HepG2 (cell line): ENCODE measurements at regions not wholly inside any gene's neighbourhood (a gene's known extent, or its start where the extent isn't known, plus 50 kb on each side); places are given as distances from the start of the nearest gene placed in this dataset.
A peak's percentile ranks its signal among the peaks of the same experiment; 100 is the strongest.

Source experiments
- ATAC-seq: fragments of 200-7000 bp; cut with Tn5 transposase; 3 replicates; pipeline ENCODE4 v1.9.1; 2020; ENCODE audit warnings: mild to moderate bottlenecking, moderate library complexity
- BruUV-seq: library from RNA; stranded (reverse); fragments of 400-500 nt; replicated peaks from 2 replicates; lab custom pipeline; 2021; lab: Mats Ljungman, UMichigan
- CTCF ChIA-PET: fragments of 300-600 bp; formaldehyde crosslinking; extraction: SDS; loops from one replicate; lab custom pipeline; 2021; ENCODE audit warnings: low total read pairs, inconsistent platforms, low intra/inter-chr PET ratio; lab: Yijun Ruan, JAX
- POLR2A ChIA-PET: fragments of 350-600 bp; sonication (Branson Sonifier 250); formaldehyde crosslinking; loops from one replicate; lab custom pipeline; 2020; ENCODE audit warnings: antibody characterized with exemption, inconsistent platforms; lab: Yijun Ruan, JAX
- DNase-seq: peaks from one replicate; pipeline ENCODE4 v3.0.0-alpha.2; 2015; ENCODE audit warnings: low spot score
- FAIRE-seq: peaks from 3 replicates; lab custom pipeline; 2011; peaks lifted over from hg19 to GRCh38; lab: Jason Lieb, UNC
- H2AFZ ChIP-seq: one replicate; pipeline ENCODE4 v1.6.1; 2011; ENCODE audit warnings: low read length, inconsistent platforms
- H3K27ac ChIP-seq: fragments of 300-600 bp; 3 replicates; pipeline ENCODE4 v1.8.0; 2011; ENCODE audit warnings: mixed run types, mild to moderate bottlenecking, mixed read lengths, low read length, inconsistent platforms; ENCODE audit not compliant: insufficient read depth; ENCODE audit errors: extremely low read length
- H3K27me3 ChIP-seq, 2 experiments: fragments of 200-600 bp in 1 of 2; 2 replicates in 1 of 2; 3 replicates in 1 of 2; pipeline versions ENCODE4 v1.6.0 to v1.8.0; 2011; ENCODE audit warnings: low read length in 2 of 2, mild to moderate bottlenecking in 2 of 2, moderate library complexity in 2 of 2, inconsistent platforms in 1 of 2; ENCODE audit not compliant: insufficient read depth in 2 of 2, control insufficient read depth in 1 of 2
- H3K36me3 ChIP-seq, 2 experiments: fragments of 200-600 bp in 1 of 2; replicated peaks in 1 of 2; 2 replicates in 1 of 2; 3 replicates in 1 of 2; pipeline versions ENCODE4 v1.5.1 to v1.8.0; 2011; ENCODE audit warnings: low read length in 2 of 2, inconsistent platforms in 1 of 2; ENCODE audit not compliant: insufficient read depth in 2 of 2, control insufficient read depth in 1 of 2
- H3K4me1 ChIP-seq: 2 replicates; pipeline ENCODE4 v1.5.1; 2012; ENCODE audit warnings: low read length, inconsistent platforms; ENCODE audit not compliant: insufficient read depth
- H3K4me2 ChIP-seq: 2 replicates; pipeline ENCODE4 v1.6.0; 2011; ENCODE audit warnings: low read depth, low read length, inconsistent platforms
- H3K4me3 ChIP-seq, 3 experiments: fragments of 200-600 bp in 1 of 3; sonication (generic), shearing (Covaris generic) in 1 of 3; replicated peaks in 1 of 3; 2 replicates each; pipeline ENCODE4 v1.5.1; 2011 to 2016; ENCODE audit warnings: low read length in 3 of 3, inconsistent platforms in 2 of 3, low read depth in 2 of 3, mild to moderate bottlenecking in 2 of 3, control low read depth in 1 of 3, mixed read lengths in 1 of 3; ENCODE audit not compliant: insufficient read depth in 1 of 3
- H3K79me2 ChIP-seq: one replicate; pipeline ENCODE4 v1.6.1; 2011; ENCODE audit warnings: low read length, inconsistent platforms; ENCODE audit not compliant: insufficient read depth
- H3K9ac ChIP-seq: 2 replicates; pipeline ENCODE4 v1.6.0; 2011; ENCODE audit warnings: mild to moderate bottlenecking, low read depth, low read length, inconsistent platforms; ENCODE audit not compliant: insufficient read depth
- H3K9me3 ChIP-seq: 2 replicates; pipeline ENCODE4 v1.5.1; 2012; ENCODE audit warnings: mild to moderate bottlenecking, low read length
- H4K20me1 ChIP-seq: 2 replicates; pipeline ENCODE4 v1.6.0; 2011; ENCODE audit warnings: inconsistent platforms, mild to moderate bottlenecking, low read length, moderate library complexity; ENCODE audit not compliant: insufficient read depth
- ATF7 ChIP-seq, 2 experiments: fragments of 450-650 bp in 1 of 2; sonication (generic) in 1 of 2; formaldehyde crosslinking in 1 of 2; IDR thresholded peaks; 2 replicates each; pipeline versions ENCODE4 v1.4.0 to v1.6.1; 2016 to 2020; ENCODE audit warnings: antibody characterized with exemption in 1 of 2, mild to moderate bottlenecking in 1 of 2, missing genetic modification reagents in 1 of 2
- EEA1 ChIP-seq: sonication (generic); formaldehyde crosslinking; IDR thresholded peaks from 2 replicates; pipeline ENCODE4 v1.5.1; 2020; ENCODE audit warnings: mild to moderate bottlenecking, missing genetic modification reagents, borderline replicate concordance
- NKX3-1 ChIP-seq: sonication (generic); formaldehyde crosslinking; IDR thresholded peaks from 2 replicates; pipeline ENCODE4 v1.5.0; 2020; ENCODE audit warnings: missing genetic modification reagents
- PTBP1 ChIP-seq: fragments of 200-400 bp; formaldehyde crosslinking; IDR thresholded peaks from 2 replicates; pipeline ENCODE4 v1.6.1; 2018; ENCODE audit warnings: low read length, low read depth; ENCODE audit not compliant: poor library complexity, severe bottlenecking
- ZNF576 ChIP-seq: sonication (generic); formaldehyde crosslinking; IDR thresholded peaks from 2 replicates; pipeline ENCODE4 v1.4.0; 2020; ENCODE audit warnings: mild to moderate bottlenecking, missing genetic modification reagents
- ZNF782 ChIP-seq: sonication (generic); formaldehyde crosslinking; IDR thresholded peaks from 2 replicates; pipeline ENCODE4 v1.4.0; 2020; ENCODE audit warnings: missing genetic modification reagents, mild to moderate bottlenecking, borderline replicate concordance
- WGBS: methylation state at CpG from one replicate; pipeline ENCODE4 v1.1.6; 2017; ENCODE audit warnings: low lambda C conversion rate; 5-methylcytosine and 5-hydroxymethylcytosine counted together
- in situ Hi-C: cut with HindIII; loops from 2 replicates; pipeline ENCODE4 v1.10.0; 2017; ENCODE audit warnings: low pct_unique_long_range_greater_than_20kb; ENCODE audit not compliant: extremely low pct_ligation_motif_present
- intact Hi-C: fragments of 100-400 bp; cut with micrococcal nuclease; formaldehyde crosslinking; loops from one replicate; pipeline ENCODE4 v1.10.0; 2022; ENCODE audit not compliant: unreplicated experiment
- TF ChIP-seq, protein P1 (sequence below): sonication (generic); formaldehyde crosslinking; IDR thresholded peaks from 2 replicates; pipeline ENCODE4 v1.4.0; 2020; ENCODE audit warnings: mild to moderate bottlenecking, missing genetic modification reagents

- TF ChIP-seq ZNF782 (CRISPR knock-in tag) (no peak), NKX3-1 (CRISPR knock-in tag) (no peak), EEA1 (no peak), ZNF576 (CRISPR knock-in tag) (no peak)
Observed at GRCh38 chrX:39760930-39761329, 336.8 kb downstream of the BCOR start (continued).

GRCh38 chrX:39762266-39762841, 335.4 kb downstream of the BCOR start:
- intact Hi-C loops: no loop called here
- Histone ChIP-seq H3K36me3 (no peaks in the 10 kb centered on the region), H3K4me1 (peaks cover 11% of the 10 kb centered on the region), H3K9ac (no peak overlapping the region), H3K27me3 (no peaks in the 10 kb centered on the region; a peak in 3 of 5 replicates), H3K27ac (no peak overlapping the region), H3K4me3 (no peak overlapping the region), H3K79me2 (no peaks in the 10 kb centered on the region), H3K4me2 (no peak overlapping the region), H4K20me1 (no peaks in the 10 kb centered on the region), H3K9me3 (no peaks in the 10 kb centered on the region), H2AFZ (no peak overlapping the region)
- ChIA-PET CTCF (no interaction called here), POLR2A (no interaction called here)
- ATAC-seq (no peak), DNase-seq (no peak), FAIRE-seq (no peak)
- BruUV-seq: no TSS peak
- WGBS: 28% methylated on average over 5 of the region's 5 CpGs
- in situ Hi-C loops: no loop called here
- TF ChIP-seq PTBP1: no peak

DNA sequence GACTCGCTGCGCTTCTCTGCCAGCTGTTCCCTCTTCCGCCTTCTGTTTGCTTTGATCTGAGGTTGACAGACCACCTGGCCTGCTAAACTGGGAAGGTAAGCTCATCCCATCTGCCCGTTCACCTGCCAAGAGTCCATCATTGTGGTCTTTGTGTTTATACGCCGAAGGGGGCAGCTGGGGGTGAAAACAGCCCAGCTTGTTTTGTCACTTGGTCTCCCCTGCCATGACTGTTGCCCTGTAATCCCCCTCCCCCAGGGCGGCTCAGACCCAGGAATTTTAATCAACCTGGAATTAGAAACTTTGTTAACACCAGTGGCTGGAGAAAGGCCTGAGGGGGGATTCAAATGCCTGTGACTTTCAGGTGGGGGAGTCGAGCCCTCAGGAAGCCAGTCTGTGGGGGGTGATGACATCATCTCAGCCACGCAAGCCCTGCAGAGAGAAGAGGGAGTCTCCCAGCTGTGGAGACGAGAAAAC, 333.3 kb downstream of the BCOR start:
- H3K9me3 ChIP-seq: no peaks in the 10 kb centered on the region
- FAIRE-seq (no peak), DNase-seq (no peak), ATAC-seq (no peak)
- H4K20me1 ChIP-seq: no peaks in the 10 kb centered on the region
- H3K4me2 ChIP-seq: no peak overlapping the region
- H3K4me3 ChIP-seq: no peak overlapping the region
- no peaks in the 10 kb centered on the region for H3K36me3 ChIP-seq
- no TSS peak for BruUV-seq
- in situ Hi-C loops (no loop called here), intact Hi-C loops (no loop called here)
- POLR2A ChIA-PET: no interaction called here
- H3K9ac ChIP-seq: no peak overlapping the region
- no peak overlapping the region for H2AFZ ChIP-seq
- no peak overlapping the region for H3K27ac ChIP-seq
- peaks cover 11% of the 10 kb centered on the region for H3K4me1 ChIP-seq
- no peaks in the 10 kb centered on the region for H3K79me2 ChIP-seq
- WGBS: 48% methylated on average over 6 of the region's 10 CpGs
- CTCF ChIA-PET: no interaction called here
- peaks cover 0 to 4% of the 10 kb centered on the region in 2 experiments; a peak in 3 of 5 replicates for H3K27me3 ChIP-seq
- peak; percentile 25; the same call in 1 of the 2 replicates for TF ChIP-seq ATF7 (IDR thresholded peaks at IDR 0.05)
- no peak for TF ChIP-seq ATF7 (CRISPR knock-in tag; IDR thresholded peaks at IDR 0.05)
- TF ChIP-seq, protein P1, sequence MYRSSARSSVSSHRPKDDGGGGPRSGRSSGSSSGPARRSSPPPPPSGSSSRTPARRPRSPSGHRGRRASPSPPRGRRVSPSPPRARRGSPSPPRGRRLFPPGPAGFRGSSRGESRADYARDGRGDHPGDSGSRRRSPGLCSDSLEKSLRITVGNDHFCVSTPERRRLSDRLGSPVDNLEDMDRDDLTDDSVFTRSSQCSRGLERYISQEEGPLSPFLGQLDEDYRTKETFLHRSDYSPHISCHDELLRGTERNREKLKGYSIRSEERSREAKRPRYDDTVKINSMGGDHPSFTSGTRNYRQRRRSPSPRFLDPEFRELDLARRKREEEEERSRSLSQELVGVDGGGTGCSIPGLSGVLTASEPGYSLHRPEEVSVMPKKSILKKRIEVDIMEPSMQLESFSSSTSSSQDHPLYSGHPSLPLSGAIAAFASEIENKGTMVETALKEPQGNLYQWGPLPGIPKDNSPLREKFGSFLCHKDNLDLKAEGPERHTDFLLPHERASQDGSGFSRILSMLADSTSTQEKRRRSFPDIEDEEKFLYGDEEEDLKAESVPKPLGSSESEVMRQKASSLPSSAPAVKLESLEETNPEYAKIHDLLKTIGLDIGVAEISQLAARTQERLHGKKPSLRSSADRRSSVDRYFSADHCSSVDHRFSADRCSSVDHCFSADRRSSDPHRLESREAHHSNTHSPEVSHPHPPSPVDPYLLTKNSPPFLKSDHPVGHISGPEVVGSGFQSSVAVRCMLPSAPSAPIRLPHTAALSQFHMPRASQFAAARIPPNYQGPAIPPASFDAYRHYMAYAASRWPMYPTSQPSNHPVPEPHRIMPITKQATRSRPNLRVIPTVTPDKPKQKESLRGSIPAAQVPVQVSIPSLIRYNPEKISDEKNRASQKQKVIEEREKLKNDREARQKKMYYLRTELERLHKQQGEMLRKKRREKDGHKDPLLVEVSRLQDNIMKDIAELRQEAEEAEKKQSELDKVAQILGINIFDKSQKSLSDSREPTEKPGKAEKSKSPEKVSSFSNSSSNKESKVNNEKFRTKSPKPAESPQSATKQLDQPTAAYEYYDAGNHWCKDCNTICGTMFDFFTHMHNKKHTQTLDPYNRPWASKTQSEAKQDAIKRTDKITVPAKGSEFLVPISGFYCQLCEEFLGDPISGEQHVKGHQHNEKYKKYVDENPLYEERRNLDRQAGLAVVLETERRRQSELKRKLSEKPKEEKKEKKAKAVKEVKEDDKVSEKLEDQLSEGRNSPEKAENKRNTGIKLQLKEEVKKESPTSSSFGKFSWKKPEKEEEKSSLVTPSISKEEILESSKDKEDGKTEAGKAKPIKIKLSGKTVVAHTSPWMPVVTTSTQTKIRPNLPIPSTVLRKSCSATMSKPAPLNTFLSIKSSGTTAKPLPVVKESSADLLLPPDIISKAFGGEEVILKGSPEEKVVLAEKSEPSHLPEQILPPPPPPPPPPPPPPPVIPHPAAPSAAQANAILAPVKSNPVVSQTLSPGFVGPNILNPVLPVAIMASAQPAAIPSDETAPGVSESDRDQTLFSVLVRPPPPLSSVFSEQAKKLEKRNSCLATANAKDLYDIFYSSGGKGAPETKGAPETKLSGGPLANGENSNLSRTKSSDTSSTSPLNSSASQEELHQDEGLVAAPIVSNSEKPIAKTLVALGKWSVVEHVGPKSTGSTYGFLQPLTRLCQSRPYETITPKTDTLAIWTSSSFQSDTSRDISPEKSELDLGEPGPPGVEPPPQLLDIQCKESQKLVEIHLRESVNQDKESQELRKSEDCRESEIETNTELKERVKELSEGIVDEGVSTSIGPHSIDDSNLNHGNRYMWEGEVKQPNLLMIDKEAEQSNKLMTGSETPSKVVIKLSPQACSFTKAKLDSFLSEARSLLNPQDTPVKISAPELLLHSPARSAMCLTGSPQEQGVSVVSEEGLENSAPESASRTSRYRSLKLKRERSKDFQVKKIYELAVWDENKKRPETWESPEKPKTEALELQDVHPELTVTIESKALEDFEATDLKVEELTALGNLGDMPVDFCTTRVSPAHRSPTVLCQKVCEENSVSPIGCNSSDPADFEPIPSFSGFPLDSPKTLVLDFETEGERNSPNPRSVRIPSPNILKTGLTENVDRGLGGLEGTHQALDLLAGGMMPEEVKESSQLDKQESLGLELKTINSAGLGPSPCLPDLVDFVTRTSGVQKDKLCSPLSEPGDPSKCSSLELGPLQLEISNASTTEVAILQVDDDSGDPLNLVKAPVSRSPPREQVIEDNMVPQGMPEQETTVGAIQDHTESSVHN: no peak
